ENCODE measurements at regions not wholly inside any gene's neighbourhood (a gene's known extent, or its start where the extent isn't known, plus 50 kb on each side); places are given as distances from the start of the nearest gene placed in this dataset.

DNA sequence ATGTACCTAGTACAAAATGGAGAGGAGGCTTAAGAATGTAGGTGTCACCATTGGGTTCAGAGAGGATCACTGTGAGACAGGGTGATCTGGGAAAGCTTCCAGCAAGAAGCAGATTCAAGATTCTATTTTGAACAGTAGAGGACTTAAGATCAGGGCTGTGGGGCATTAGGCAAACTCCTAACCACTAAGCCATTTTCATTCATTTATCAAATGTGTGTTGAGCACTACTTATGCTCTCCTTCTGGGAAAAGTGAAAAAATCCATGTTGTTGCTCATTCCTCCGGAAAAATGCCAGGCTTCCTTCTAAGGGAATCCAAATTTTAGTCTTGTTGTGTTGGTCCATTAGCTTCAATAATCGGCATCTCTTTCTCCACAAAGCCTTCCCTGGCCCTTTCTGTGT lies 163.4 kb downstream of the NUAK1 start:
- H3K9me3 ChIP-seq = no peaks in the 10 kb centered on the region
- no peak for DNase-seq
- no peaks in the 10 kb centered on the region for H3K4me1 ChIP-seq
- no peak overlapping the region for H3K4me3 ChIP-seq
- TF ChIP-seq POLR2A (IDR thresholded peaks at IDR 0.05) = no peak
- TF ChIP-seq, protein P1, sequence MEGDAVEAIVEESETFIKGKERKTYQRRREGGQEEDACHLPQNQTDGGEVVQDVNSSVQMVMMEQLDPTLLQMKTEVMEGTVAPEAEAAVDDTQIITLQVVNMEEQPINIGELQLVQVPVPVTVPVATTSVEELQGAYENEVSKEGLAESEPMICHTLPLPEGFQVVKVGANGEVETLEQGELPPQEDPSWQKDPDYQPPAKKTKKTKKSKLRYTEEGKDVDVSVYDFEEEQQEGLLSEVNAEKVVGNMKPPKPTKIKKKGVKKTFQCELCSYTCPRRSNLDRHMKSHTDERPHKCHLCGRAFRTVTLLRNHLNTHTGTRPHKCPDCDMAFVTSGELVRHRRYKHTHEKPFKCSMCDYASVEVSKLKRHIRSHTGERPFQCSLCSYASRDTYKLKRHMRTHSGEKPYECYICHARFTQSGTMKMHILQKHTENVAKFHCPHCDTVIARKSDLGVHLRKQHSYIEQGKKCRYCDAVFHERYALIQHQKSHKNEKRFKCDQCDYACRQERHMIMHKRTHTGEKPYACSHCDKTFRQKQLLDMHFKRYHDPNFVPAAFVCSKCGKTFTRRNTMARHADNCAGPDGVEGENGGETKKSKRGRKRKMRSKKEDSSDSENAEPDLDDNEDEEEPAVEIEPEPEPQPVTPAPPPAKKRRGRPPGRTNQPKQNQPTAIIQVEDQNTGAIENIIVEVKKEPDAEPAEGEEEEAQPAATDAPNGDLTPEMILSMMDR (IDR thresholded peaks at IDR 0.05) = no peak
- intact Hi-C loops (cut with DNase I; ENCODE audit: low total_unique reads) = no loop called here
- H3K27ac ChIP-seq = no peak overlapping the region
- no peaks in the 10 kb centered on the region for H3K36me3 ChIP-seq
- H3K27me3 ChIP-seq = no peaks in the 10 kb centered on the region

DNA sequence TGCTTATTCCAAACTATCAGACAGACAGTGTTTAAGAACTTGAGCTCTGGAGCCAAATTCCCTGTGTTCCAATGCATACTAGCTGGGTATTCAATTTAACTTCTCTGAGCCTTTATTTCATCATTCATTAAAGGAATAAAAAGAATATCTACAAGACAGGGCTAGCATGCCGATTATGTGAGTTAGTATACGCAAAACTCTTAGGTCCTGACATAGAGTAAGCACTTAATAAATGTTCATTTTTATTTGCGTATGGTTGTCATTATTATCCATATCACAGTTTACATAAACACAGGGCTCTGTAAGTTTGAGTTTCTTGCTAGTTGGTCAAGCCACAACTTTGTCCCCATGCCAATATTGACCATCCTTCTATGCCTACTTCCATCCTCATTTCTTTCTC lies 161.5 kb downstream of the NUAK1 start:
- Histone ChIP-seq H3K4me3 (no peak overlapping the region), H3K4me1 (no peaks in the 10 kb centered on the region), H3K36me3 (no peaks in the 10 kb centered on the region), H3K27me3 (no peaks in the 10 kb centered on the region), H3K9me3 (no peaks in the 10 kb centered on the region), H3K27ac (no peak overlapping the region)
- TF ChIP-seq, protein P1 (IDR thresholded peaks at IDR 0.05) = no peak
- no peak for TF ChIP-seq POLR2A (IDR thresholded peaks at IDR 0.05)
- DNase-seq = no peak
- intact Hi-C loops (cut with DNase I; ENCODE audit: low total_unique reads) = no loop called here

- Histone ChIP-seq H3K36me3 (no peaks in the 10 kb centered on the region), H3K9me3 (no peaks in the 10 kb centered on the region), H3K27me3 (no peaks in the 10 kb centered on the region), H3K27ac (no peak overlapping the region), H3K4me3 (no peak overlapping the region), H3K4me1 (no peaks in the 10 kb centered on the region)
- TF ChIP-seq, protein P1 (IDR thresholded peaks at IDR 0.05) = no peak
- TF ChIP-seq POLR2A (IDR thresholded peaks at IDR 0.05) = no peak
- intact Hi-C loops (cut with DNase I; ENCODE audit: low total_unique reads) = no loop called here
- DNase-seq = no peak
Observed at GRCh38 chr12:105977652-105978051, 161.1 kb downstream of the NUAK1 start.

DNA sequence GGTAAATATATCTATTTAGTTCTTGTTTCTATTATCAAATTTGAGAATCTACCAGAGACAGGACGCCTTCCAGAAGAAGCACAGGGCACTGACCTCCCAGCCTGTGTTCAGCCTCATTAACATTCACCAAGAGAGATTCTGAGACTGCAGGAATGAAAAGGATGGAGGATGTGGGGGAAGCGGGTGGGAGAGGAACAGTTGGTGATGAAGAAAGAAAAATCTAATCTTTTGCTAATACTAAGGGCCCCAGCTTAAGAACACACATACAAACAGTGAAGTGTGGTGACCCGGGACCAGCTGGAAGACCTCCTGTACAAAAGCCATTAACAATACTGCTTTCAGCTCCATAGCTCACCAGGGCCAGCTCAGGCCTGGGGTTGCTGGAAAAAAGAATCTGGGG lies 160.5 kb downstream of the NUAK1 start:
- Histone ChIP-seq H3K4me1 (no peaks in the 10 kb centered on the region), H3K4me3 (no peak overlapping the region), H3K27ac (no peak overlapping the region), H3K9me3 (no peaks in the 10 kb centered on the region), H3K27me3 (no peaks in the 10 kb centered on the region), H3K36me3 (no peaks in the 10 kb centered on the region)
- no peak for DNase-seq
- TF ChIP-seq POLR2A (IDR thresholded peaks at IDR 0.05) = no peak
- TF ChIP-seq, protein P1 (IDR thresholded peaks at IDR 0.05) = no peak
- intact Hi-C loops (cut with DNase I; ENCODE audit: low total_unique reads) = no loop called here

GRCh38 chr12:105978686-105979085 lies 160.1 kb downstream of the NUAK1 start:
- Histone ChIP-seq H3K9me3 (no peaks in the 10 kb centered on the region), H3K36me3 (no peaks in the 10 kb centered on the region), H3K4me3 (no peak overlapping the region), H3K4me1 (no peaks in the 10 kb centered on the region), H3K27me3 (no peaks in the 10 kb centered on the region), H3K27ac (no peak overlapping the region)
- intact Hi-C loops (cut with DNase I; ENCODE audit: low total_unique reads) = no loop called here
- TF ChIP-seq POLR2A (IDR thresholded peaks at IDR 0.05) = no peak
- TF ChIP-seq, protein P1 (IDR thresholded peaks at IDR 0.05) = no peak
- no peak for DNase-seq

All from uterus (tissue), 3 donors.